Esophagus muscularis mucosa (tissue), 4 donors: ENCODE measurements at regions not wholly inside any gene's neighbourhood (a gene's known extent, or its start where the extent isn't known, plus 50 kb on each side); places are given as distances from the start of the nearest gene placed in this dataset.
"Not testable (repeated sequence)": the region's sequence is repeated elsewhere in the genome, so short reads cannot be mapped to it uniquely, and the experiment has no call there.

Source experiments
- CTCF ChIP-seq, 3 experiments: fragments of 200-600 bp in 2 of 3; fragments of 450-650 bp in 1 of 3; sonication (generic) in 2 of 3; IDR thresholded peaks; one replicate each; pipeline ENCODE4 v1.5.1; 2017 to 2019; ENCODE audit warnings: antibody characterized with exemption in 3 of 3, mild to moderate bottlenecking in 2 of 3, moderate library complexity in 1 of 3
- EP300 ChIP-seq: sonication (generic); formaldehyde crosslinking; IDR thresholded peaks from one replicate; pipeline ENCODE4 v1.6.1; 2017; ENCODE audit warnings: antibody characterized with exemption
- POLR2A ChIP-seq: fragments of 450-650 bp; IDR thresholded peaks from one replicate; pipeline ENCODE4 v1.6.1; 2017; ENCODE audit warnings: antibody characterized with exemption, moderate library complexity, mild to moderate bottlenecking, low read depth
- POLR2AphosphoS5 ChIP-seq, 2 donors: sonication (generic); formaldehyde crosslinking; IDR thresholded peaks; one replicate each; pipeline ENCODE4 v1.6.1; 2017; ENCODE audit warnings: antibody characterized with exemption in 2 of 2

GRCh38 chr6:11847068-11847467 is 68.5 kb upstream of the ADTRP start:
- not testable (repeated sequence) for TF ChIP-seq POLR2A; CTCF (IDR thresholded peaks at IDR 0.05); EP300; POLR2AphosphoS5 (IDR thresholded peaks at IDR 0.05)
